ENCODE measurements at regions not wholly inside any gene's neighbourhood (a gene's known extent, or its start where the extent isn't known, plus 50 kb on each side); places are given as distances from the start of the nearest gene placed in this dataset.

DNA sequence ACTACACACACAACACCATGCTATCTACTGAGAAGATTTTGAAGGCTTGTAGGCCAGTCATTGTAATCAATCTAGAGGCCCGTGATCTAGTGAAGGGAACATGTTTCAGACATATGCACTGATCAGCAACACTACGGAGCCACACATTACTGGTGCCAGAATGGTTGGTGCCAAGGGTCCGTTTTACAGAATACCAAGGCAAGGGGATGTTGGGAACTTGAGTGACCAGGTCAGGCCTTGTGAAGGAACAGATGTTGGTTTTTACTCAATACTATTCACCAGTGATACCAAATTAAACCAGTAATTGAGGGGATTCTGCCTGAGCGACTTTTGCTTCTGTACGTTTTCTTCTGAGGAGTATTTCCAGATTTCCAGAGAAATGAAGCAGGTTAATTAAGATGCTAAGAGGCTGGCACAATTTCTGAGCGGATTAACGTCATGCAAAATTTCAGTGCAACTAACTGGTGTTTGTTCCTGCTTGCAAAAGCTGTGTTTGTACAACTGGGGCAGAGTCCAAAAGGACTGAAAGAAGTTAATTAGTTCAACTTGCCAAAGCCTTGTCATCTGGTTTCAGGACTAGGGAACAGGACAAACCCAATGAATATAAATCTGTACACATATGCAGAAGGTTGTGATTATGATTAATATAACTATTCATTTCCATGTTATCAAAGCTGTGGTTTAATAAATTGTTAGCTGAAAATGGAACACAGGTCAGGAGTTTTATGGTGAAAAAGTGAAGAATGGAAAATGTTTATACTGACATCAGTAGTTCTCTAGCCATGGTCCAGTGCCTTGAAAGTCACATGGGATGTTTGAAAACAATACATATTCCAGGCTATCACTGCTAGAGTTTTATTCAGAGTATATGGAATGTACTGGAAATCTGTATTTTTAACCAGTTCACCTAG lies 432.1 kb upstream of the DCC start:
- Mint-ChIP-seq H3K4me1 (no peaks in the 10 kb centered on the region), H3K9me3 (peaks cover 0 to 4% (median 0%) of the 10 kb centered on the region in 9 donors), H3K27ac (no peak overlapping the region), H3K27me3 (peaks cover 0 to 3% (median 0%) of the 10 kb centered on the region in 5 donors), H3K36me3 (no peaks in the 10 kb centered on the region), H3K4me3 (no peak overlapping the region)
- POLR2A ChIA-PET, result no interaction called here
- ATAC-seq (no peak), DNase-seq (no peak)

DNA sequence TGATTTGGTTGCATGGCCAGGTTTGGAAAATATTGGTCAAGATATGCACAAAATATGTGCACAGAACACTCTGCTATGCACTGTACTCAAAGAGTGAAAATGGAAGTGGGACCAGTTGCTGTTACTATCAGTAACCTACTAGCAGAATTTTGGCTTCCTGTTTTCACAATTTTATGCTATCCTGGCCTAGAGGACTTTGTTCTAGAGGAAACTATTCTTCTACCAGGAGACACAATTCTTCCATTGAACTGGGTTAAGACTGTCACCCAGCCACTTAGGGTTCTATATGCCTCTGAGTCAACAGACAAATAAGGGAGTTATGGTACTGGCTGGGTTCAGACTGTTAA lies 431.4 kb upstream of the DCC start:
- POLR2A ChIA-PET, result no interaction called here
- ATAC-seq (no peak), DNase-seq (no peak)
- no peak overlapping the region for H3K4me3 Mint-ChIP-seq
- H3K4me1 Mint-ChIP-seq, result no peaks in the 10 kb centered on the region
- H3K27ac Mint-ChIP-seq, result no peak overlapping the region
- peaks cover 0 to 4% (median 0%) of the 10 kb centered on the region in 9 donors for H3K9me3 Mint-ChIP-seq
- H3K27me3 Mint-ChIP-seq, result peaks cover 0 to 3% (median 1%) of the 10 kb centered on the region in 5 donors
- no peaks in the 10 kb centered on the region for H3K36me3 Mint-ChIP-seq

DNA sequence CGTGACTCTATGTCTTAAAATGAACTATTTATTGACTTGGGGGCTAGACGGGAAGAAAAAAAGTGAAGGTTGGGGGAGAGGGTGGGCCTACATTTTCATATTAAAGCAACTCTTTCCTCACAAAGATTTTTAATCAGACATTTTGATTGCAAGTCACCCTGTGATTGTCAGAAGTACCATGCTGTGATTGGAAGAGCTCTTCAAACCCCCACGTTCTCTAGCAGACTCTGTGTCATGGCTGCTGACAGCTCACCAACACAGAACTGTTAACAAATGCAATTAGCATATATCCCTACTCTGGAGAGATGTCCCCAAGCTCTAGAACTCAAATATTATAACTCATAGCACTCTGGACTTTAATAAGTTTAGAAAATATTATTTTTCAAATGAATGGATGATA lies 428.4 kb upstream of the DCC start:
- H3K9me3 Mint-ChIP-seq, result peaks cover 0 to 3% (median 0%) of the 10 kb centered on the region in 9 donors
- no peak overlapping the region for H3K4me3 Mint-ChIP-seq
- no peak for ATAC-seq
- H3K27ac Mint-ChIP-seq, result no peak overlapping the region
- no peaks in the 10 kb centered on the region for H3K4me1 Mint-ChIP-seq
- peaks cover 0 to 4% (median 0%) of the 10 kb centered on the region in 5 donors for H3K27me3 Mint-ChIP-seq
- H3K36me3 Mint-ChIP-seq, result no peaks in the 10 kb centered on the region
- POLR2A ChIA-PET, result no interaction called here
- DNase-seq, result no peak

GRCh38 chr18:51912381-51912780 lies 427.6 kb upstream of the DCC start:
- ATAC-seq (no peak), DNase-seq (no peak)
- no peak overlapping the region for H3K27ac Mint-ChIP-seq
- H3K27me3 Mint-ChIP-seq, result peaks cover 0 to 4% (median 0%) of the 10 kb centered on the region in 5 donors
- H3K36me3 Mint-ChIP-seq, result no peaks in the 10 kb centered on the region
- peaks cover 0 to 3% (median 0%) of the 10 kb centered on the region in 9 donors for H3K9me3 Mint-ChIP-seq
- H3K4me1 Mint-ChIP-seq, result no peaks in the 10 kb centered on the region
- POLR2A ChIA-PET, result no interaction called here
- H3K4me3 Mint-ChIP-seq, result no peak overlapping the region

- Mint-ChIP-seq H3K27me3 (peaks cover 0 to 4% (median 0%) of the 10 kb centered on the region in 5 donors), H3K36me3 (no peaks in the 10 kb centered on the region), H3K4me3 (no peak overlapping the region), H3K9me3 (peaks cover 0 to 4% (median 2%) of the 10 kb centered on the region in 9 donors), H3K4me1 (no peaks in the 10 kb centered on the region), H3K27ac (no peak overlapping the region)
- POLR2A ChIA-PET, result no interaction called here
- ATAC-seq (no peak), DNase-seq (no peak)
Observed at GRCh38 chr18:51915176-51915575, 424.8 kb upstream of the DCC start.

DNA sequence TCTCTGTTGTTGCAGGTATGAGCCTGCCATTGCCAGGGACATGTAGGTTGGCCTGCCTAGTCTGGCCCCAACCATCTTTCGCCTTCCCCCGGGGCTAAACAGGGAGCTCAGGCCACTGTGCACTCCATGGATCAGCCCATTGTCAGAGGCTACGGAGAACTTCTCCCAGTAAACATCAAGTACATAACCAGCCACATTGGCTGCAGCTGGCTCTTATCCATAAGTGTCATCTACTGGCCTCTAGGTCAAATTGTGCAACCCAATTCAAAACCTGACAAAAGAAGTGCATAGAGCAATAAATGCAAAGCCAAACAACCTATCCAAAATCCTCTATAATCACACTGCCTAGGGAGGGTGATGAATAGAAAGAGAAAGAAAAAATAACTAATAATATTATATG lies 418.1 kb upstream of the DCC start:
- POLR2A ChIA-PET, result no interaction called here
- no peak for ATAC-seq
- peaks cover 0 to 15% (median 5%) of the 10 kb centered on the region in 9 donors for H3K9me3 Mint-ChIP-seq
- no peaks in the 10 kb centered on the region for H3K4me1 Mint-ChIP-seq
- H3K4me3 Mint-ChIP-seq, result no peak overlapping the region
- DNase-seq, result no peak
- H3K27me3 Mint-ChIP-seq, result peaks cover 0 to 2% (median 0%) of the 10 kb centered on the region in 5 donors
- no peaks in the 10 kb centered on the region for H3K36me3 Mint-ChIP-seq
- H3K27ac Mint-ChIP-seq, result no peak overlapping the region

DNA sequence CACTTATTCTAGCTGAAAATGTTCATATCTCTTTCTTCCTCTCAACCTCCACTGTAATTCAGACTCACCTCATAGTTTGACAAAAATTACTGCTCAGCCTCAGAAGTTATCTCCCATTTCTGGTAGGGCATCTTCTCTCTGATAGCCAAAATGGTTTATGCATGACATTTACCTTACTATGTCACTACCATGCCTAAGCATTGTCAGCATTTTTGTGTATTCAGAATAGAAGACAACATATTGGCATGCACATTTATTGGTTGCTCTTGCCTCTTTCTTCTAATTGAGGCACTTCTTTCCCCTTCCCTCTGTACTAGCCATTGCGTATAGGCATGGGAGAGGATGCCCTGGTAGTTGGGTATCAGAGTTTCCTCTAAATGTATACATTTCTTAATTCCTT lies 406.1 kb upstream of the DCC start:
- no peak for DNase-seq
- H3K4me3 Mint-ChIP-seq, result no peak overlapping the region
- POLR2A ChIA-PET, result no interaction called here
- no peaks in the 10 kb centered on the region for H3K4me1 Mint-ChIP-seq
- no peaks in the 10 kb centered on the region for H3K27me3 Mint-ChIP-seq
- H3K36me3 Mint-ChIP-seq, result peaks cover 0 to 11% (median 0%) of the 10 kb centered on the region in 3 donors
- peaks cover 6 to 39% (median 10%) of the 10 kb centered on the region in 9 donors for H3K9me3 Mint-ChIP-seq
- ATAC-seq, result no peak
- H3K27ac Mint-ChIP-seq, result no peak overlapping the region

- Mint-ChIP-seq H3K36me3 (no peaks in the 10 kb centered on the region), H3K27ac (no peak overlapping the region), H3K4me1 (no peaks in the 10 kb centered on the region), H3K4me3 (no peak overlapping the region), H3K27me3 (no peaks in the 10 kb centered on the region), H3K9me3 (peaks cover 0 to 32% (median 2%) of the 10 kb centered on the region in 9 donors)
- POLR2A ChIA-PET, result no interaction called here
- no peak for ATAC-seq
- no peak for DNase-seq
Observed at GRCh38 chr18:51936115-51936514, 403.9 kb upstream of the DCC start.

- peaks cover 0 to 8% (median 0%) of the 10 kb centered on the region in 9 donors for H3K9me3 Mint-ChIP-seq
- no peaks in the 10 kb centered on the region for H3K4me1 Mint-ChIP-seq
- no peak overlapping the region for H3K27ac Mint-ChIP-seq
- no peaks in the 10 kb centered on the region for H3K36me3 Mint-ChIP-seq
- ATAC-seq, result no peak
- POLR2A ChIA-PET, result no interaction called here
- no peak overlapping the region for H3K4me3 Mint-ChIP-seq
- H3K27me3 Mint-ChIP-seq, result no peaks in the 10 kb centered on the region
- no peak for DNase-seq
Observed at GRCh38 chr18:51941999-51942398, 398.0 kb upstream of the DCC start.

DNA sequence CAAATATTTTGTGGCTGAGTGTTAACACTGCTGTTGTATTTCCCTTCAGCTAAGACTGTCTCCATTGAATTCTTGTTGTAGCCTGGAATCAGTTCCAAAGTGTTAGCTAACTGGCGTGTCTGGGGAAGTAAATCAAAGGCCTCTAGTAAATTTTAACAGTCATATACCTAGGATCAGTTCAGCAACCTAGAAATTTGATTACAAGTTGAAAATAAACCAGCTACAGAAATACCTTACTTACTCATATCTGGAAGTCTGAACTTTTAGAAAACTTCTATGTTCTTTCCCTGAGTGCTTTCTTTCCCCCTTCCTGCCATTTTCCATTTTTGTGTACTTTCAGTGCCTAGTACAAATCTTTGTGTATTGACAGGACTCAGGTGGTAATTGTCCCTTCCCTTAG lies 396.7 kb upstream of the DCC start:
- H3K27me3 Mint-ChIP-seq, result no peaks in the 10 kb centered on the region
- ATAC-seq, result no peak
- POLR2A ChIA-PET, result no interaction called here
- H3K4me1 Mint-ChIP-seq, result no peaks in the 10 kb centered on the region
- H3K36me3 Mint-ChIP-seq, result no peaks in the 10 kb centered on the region
- H3K9me3 Mint-ChIP-seq, result peaks cover 0 to 4% (median 0%) of the 10 kb centered on the region in 9 donors
- no peak overlapping the region for H3K4me3 Mint-ChIP-seq
- no peak overlapping the region for H3K27ac Mint-ChIP-seq
- no peak for DNase-seq

DNA sequence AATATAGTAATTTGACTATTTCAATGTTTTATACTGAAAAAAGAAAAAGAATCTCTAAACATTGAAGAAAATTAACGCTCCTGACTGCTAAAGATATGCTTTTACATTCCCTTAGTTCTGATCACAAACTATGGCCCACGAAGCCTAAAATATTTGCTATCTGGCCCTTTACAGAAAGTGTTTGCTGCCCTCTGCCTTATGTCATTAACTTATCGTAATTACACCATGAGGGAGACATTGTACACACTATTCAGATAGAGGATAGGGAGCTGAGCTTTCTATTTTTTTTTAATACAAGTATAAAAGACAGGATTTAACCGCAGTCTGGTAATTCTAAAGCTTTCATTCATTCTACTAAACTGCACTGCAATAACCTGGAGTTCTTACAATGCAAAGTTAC lies 393.1 kb upstream of the DCC start:
- POLR2A ChIA-PET, result no interaction called here
- DNase-seq (no peak), ATAC-seq (no peak)
- H3K36me3 Mint-ChIP-seq, result no peaks in the 10 kb centered on the region
- H3K27me3 Mint-ChIP-seq, result peaks cover 0 to 8% (median 2%) of the 10 kb centered on the region in 5 donors
- H3K27ac Mint-ChIP-seq, result no peak overlapping the region
- peaks cover 0 to 11% (median 0%) of the 10 kb centered on the region in 9 donors for H3K9me3 Mint-ChIP-seq
- no peaks in the 10 kb centered on the region for H3K4me1 Mint-ChIP-seq
- no peak overlapping the region for H3K4me3 Mint-ChIP-seq

GRCh38 chr18:51952844-51953243 lies 387.2 kb upstream of the DCC start:
- Mint-ChIP-seq H3K27me3 (peaks cover 0 to 13% (median 2%) of the 10 kb centered on the region in 5 donors), H3K9me3 (peaks cover 0 to 15% (median 4%) of the 10 kb centered on the region in 9 donors), H3K27ac (no peak overlapping the region), H3K4me3 (no peak overlapping the region), H3K36me3 (peaks cover 0 to 4% (median 0%) of the 10 kb centered on the region in 3 donors), H3K4me1 (no peaks in the 10 kb centered on the region)
- no peak for ATAC-seq
- POLR2A ChIA-PET, result no interaction called here
- no peak for DNase-seq

GRCh38 chr18:51953521-51953920 lies 386.5 kb upstream of the DCC start:
- Mint-ChIP-seq H3K4me3 (no peak overlapping the region), H3K27me3 (peaks cover 0 to 13% (median 2%) of the 10 kb centered on the region in 5 donors), H3K36me3 (peaks cover 0 to 4% (median 0%) of the 10 kb centered on the region in 3 donors), H3K4me1 (no peaks in the 10 kb centered on the region), H3K9me3 (peaks cover 0 to 15% (median 3%) of the 10 kb centered on the region in 9 donors), H3K27ac (no peak overlapping the region)
- DNase-seq (no peak), ATAC-seq (no peak)
- POLR2A ChIA-PET, result no interaction called here

DNA sequence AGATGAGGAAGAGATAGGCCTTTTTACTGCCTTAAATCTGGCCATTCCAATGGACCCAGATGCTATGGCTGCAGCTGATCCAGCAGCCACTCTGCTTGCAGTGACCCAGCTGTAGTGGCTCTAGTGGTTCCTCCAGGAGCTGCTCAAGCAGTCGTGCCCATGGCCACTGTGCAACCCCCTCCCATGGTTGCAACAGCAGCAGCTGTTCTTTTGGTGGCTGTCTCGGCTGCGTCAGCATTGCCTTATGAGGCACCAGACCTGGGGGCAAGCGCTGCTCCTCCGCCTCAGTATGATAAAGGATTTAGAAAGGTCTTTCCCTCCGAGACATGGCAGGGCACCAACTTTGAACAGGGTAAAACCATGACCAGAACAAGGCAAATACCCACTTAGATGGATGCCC lies 384.9 kb upstream of the DCC start:
- Mint-ChIP-seq H3K36me3 (peaks cover 0 to 4% (median 0%) of the 10 kb centered on the region in 3 donors), H3K9me3 (peaks cover 0 to 15% (median 3%) of the 10 kb centered on the region in 9 donors), H3K27ac (no peak overlapping the region), H3K4me1 (no peaks in the 10 kb centered on the region), H3K4me3 (no peak overlapping the region), H3K27me3 (peaks cover 0 to 13% (median 2%) of the 10 kb centered on the region in 5 donors)
- POLR2A ChIA-PET, result no interaction called here
- ATAC-seq (no peak), DNase-seq (no peak)

All from naive thymus-derived CD8-positive, alpha-beta T cell (primary cell).